Astrocyte (in vitro differentiated cells and primary cell): ENCODE measurements at regions not wholly inside any gene's neighbourhood (a gene's known extent, or its start where the extent isn't known, plus 50 kb on each side); places are given as distances from the start of the nearest gene placed in this dataset.

Experiments used
- DNase-seq: peaks from one replicate; pipeline ENCODE4 v3.0.0-alpha.2; 2010; ENCODE audit warnings: low read depth
- FAIRE-seq: peaks from 2 replicates; lab custom pipeline; 2011; peaks lifted over from hg19 to GRCh38; lab: Jason Lieb, UNC
- H2AFZ ChIP-seq: 2 replicates; pipeline ENCODE4 v1.6.0; 2012; ENCODE audit warnings: low read depth, low read length, inconsistent platforms
- H3K27ac ChIP-seq: 2 replicates; pipeline ENCODE4 v1.5.1; 2011; ENCODE audit warnings: low read depth, low read length, inconsistent platforms
- H3K27me3 ChIP-seq: 2 replicates; pipeline ENCODE4 v1.6.0; 2011; ENCODE audit warnings: low read length, inconsistent platforms; ENCODE audit not compliant: insufficient read depth
- H3K36me3 ChIP-seq: 2 replicates; pipeline ENCODE4 v1.5.1; 2011; ENCODE audit warnings: low read length, inconsistent platforms; ENCODE audit not compliant: insufficient read depth
- H3K4me1 ChIP-seq: 2 replicates; pipeline ENCODE4 v1.5.1; 2011; ENCODE audit warnings: low read length, inconsistent platforms; ENCODE audit not compliant: insufficient read depth
- H3K4me2 ChIP-seq: 2 replicates; pipeline ENCODE4 v1.6.0; 2012; ENCODE audit warnings: low read length, inconsistent platforms
- H3K4me3 ChIP-seq: 2 replicates; pipeline ENCODE4 v1.5.1; 2011; ENCODE audit warnings: low read depth, mild to moderate bottlenecking, low read length, inconsistent platforms; ENCODE audit not compliant: insufficient read depth
- H3K79me2 ChIP-seq: 2 replicates; pipeline ENCODE4 v1.6.0; 2012; ENCODE audit warnings: mild to moderate bottlenecking, low read length, inconsistent platforms; ENCODE audit not compliant: insufficient read depth
- H3K9ac ChIP-seq: 2 replicates; pipeline ENCODE4 v1.6.0; 2012; ENCODE audit warnings: mild to moderate bottlenecking, low read length, inconsistent platforms
- H3K9me3 ChIP-seq: 2 replicates; pipeline ENCODE4 v1.5.1; 2012; ENCODE audit warnings: low read depth, mild to moderate bottlenecking, low read length, inconsistent platforms; ENCODE audit not compliant: insufficient read depth
- H4K20me1 ChIP-seq: 2 replicates; pipeline ENCODE4 v1.6.0; 2012; ENCODE audit warnings: low read length, inconsistent platforms; ENCODE audit not compliant: insufficient read depth
- H3K27ac Mint-ChIP-seq: one replicate; pipeline ENCODE4 v1.8.0; 2021; ENCODE audit warnings: mild to moderate bottlenecking, mixed read lengths; ENCODE audit not compliant: unreplicated experiment
- H3K27me3 Mint-ChIP-seq: one replicate; pipeline ENCODE4 v1.8.0; 2021; ENCODE audit warnings: low read depth, mixed read lengths; ENCODE audit not compliant: unreplicated experiment
- H3K36me3 Mint-ChIP-seq: one replicate; pipeline ENCODE4 v1.8.0; 2021; ENCODE audit warnings: low read depth, mixed read lengths; ENCODE audit not compliant: unreplicated experiment
- H3K4me1 Mint-ChIP-seq: one replicate; pipeline ENCODE4 v1.8.0; 2021; ENCODE audit warnings: low read depth, mixed read lengths; ENCODE audit not compliant: unreplicated experiment
- H3K4me3 Mint-ChIP-seq: one replicate; pipeline ENCODE4 v1.8.0; 2021; ENCODE audit warnings: mild to moderate bottlenecking, moderate library complexity, mixed read lengths; ENCODE audit not compliant: unreplicated experiment
- H3K9me3 Mint-ChIP-seq: one replicate; pipeline ENCODE4 v1.8.0; 2021; ENCODE audit warnings: mild to moderate bottlenecking, mixed read lengths; ENCODE audit not compliant: unreplicated experiment
- EZH2 ChIP-seq: IDR thresholded peaks from 2 replicates; pipeline ENCODE4 v1.6.1; 2012; ENCODE audit warnings: mild to moderate bottlenecking, low read length, inconsistent platforms; ENCODE audit not compliant: insufficient read depth
- TF ChIP-seq, protein P1 (sequence below): IDR thresholded peaks from 2 replicates; pipeline ENCODE4 v1.5.1; 2011; ENCODE audit warnings: low read depth, mild to moderate bottlenecking, inconsistent platforms, low read length, moderate library complexity; ENCODE audit not compliant: insufficient read depth

DNA sequence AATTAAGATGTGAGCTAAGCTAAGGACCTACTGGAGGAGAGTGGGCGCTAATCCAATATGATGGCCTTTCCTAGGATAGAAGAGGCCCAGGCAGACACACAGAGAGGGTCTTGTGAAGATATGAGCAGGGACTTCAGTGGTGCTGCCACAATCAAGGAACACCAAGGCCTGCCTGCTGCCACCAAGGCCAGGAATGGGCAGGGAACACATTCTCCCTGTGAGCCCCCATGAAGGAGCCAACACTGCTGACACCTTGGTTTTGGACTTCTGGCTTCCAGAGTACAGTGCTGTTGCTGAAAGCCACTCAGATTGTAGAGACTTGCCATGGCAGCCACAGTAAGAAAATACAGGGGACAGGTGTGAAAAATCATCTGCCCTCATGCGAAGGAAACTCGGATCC lies 73.1 kb upstream of the IRX1 start:
- Histone ChIP-seq H3K9ac (no peak overlapping the region), H3K27ac (no peak overlapping the region), H3K4me2 (no peak overlapping the region), H4K20me1 (no peaks in the 10 kb centered on the region), H3K9me3 (peaks cover 7% of the 10 kb centered on the region), H3K4me3 (no peak overlapping the region), H3K27me3 (no peaks in the 10 kb centered on the region), H3K79me2 (no peaks in the 10 kb centered on the region), H3K4me1 (no peaks in the 10 kb centered on the region), H3K36me3 (no peaks in the 10 kb centered on the region), H2AFZ (no peak overlapping the region)
- Mint-ChIP-seq H3K36me3 (no peaks in the 10 kb centered on the region), H3K4me1 (peaks cover 12% of the 10 kb centered on the region), H3K9me3 (peaks cover 4% of the 10 kb centered on the region), H3K4me3 (no peak overlapping the region), H3K27ac (no peak overlapping the region), H3K27me3 (peaks cover 25% of the 10 kb centered on the region)
- DNase-seq (no peak), FAIRE-seq (no peak)
- no peak for TF ChIP-seq EZH2
- TF ChIP-seq, protein P1, sequence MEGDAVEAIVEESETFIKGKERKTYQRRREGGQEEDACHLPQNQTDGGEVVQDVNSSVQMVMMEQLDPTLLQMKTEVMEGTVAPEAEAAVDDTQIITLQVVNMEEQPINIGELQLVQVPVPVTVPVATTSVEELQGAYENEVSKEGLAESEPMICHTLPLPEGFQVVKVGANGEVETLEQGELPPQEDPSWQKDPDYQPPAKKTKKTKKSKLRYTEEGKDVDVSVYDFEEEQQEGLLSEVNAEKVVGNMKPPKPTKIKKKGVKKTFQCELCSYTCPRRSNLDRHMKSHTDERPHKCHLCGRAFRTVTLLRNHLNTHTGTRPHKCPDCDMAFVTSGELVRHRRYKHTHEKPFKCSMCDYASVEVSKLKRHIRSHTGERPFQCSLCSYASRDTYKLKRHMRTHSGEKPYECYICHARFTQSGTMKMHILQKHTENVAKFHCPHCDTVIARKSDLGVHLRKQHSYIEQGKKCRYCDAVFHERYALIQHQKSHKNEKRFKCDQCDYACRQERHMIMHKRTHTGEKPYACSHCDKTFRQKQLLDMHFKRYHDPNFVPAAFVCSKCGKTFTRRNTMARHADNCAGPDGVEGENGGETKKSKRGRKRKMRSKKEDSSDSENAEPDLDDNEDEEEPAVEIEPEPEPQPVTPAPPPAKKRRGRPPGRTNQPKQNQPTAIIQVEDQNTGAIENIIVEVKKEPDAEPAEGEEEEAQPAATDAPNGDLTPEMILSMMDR = no peak

DNA sequence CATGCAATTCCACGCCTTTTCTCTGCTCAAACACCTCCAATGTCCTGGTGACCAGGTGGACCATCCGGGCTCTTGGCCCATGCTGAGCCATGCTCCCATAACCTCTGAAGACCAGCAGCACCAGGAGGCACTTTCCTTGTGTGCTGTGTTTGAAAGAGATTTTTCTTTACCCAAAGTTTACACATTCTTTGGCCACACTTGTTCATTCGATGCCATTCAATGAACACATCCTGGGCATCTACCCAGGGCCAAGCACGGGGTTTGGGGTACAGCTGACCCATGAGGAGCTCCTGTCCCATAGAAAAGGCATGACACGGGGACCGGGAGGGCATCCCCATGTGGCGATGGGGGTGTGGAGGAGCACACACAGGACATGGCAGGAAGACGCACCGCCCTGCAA lies 77.1 kb upstream of the IRX1 start:
- Histone ChIP-seq H3K36me3 (no peaks in the 10 kb centered on the region), H3K27me3 (no peaks in the 10 kb centered on the region), H3K27ac (no peak overlapping the region), H2AFZ (no peak overlapping the region), H3K4me1 (no peaks in the 10 kb centered on the region), H3K9me3 (peaks cover 3% of the 10 kb centered on the region), H3K4me3 (no peak overlapping the region), H4K20me1 (no peaks in the 10 kb centered on the region), H3K4me2 (no peak overlapping the region), H3K9ac (no peak overlapping the region), H3K79me2 (no peaks in the 10 kb centered on the region)
- Mint-ChIP-seq H3K9me3 (peaks cover 12% of the 10 kb centered on the region), H3K4me1 (no peaks in the 10 kb centered on the region), H3K4me3 (no peak overlapping the region), H3K27ac (no peak overlapping the region), H3K36me3 (no peaks in the 10 kb centered on the region), H3K27me3 (peaks cover 24% of the 10 kb centered on the region)
- DNase-seq (no peak), FAIRE-seq (no peak)
- TF ChIP-seq EZH2 = no peak
- TF ChIP-seq, protein P1 = no peak

DNA sequence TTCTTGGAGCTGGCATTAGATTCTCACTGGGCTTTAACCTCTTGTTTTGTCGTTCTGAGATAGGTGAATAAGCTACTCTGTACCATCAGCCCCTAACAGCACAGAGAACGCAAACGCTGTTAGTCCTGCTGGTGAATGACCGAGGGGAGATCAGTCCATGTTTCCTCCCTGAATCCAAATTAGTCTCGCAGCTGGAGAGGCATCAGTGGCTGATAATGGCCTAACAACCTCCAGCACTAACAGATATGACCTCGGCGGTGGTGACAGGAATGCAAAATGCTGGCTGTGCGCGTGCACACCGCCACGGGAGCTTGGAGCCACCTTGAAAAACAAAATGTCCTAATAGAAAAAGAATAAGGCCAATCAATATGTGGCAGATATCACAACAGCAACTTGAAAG lies 77.6 kb upstream of the IRX1 start:
- Histone ChIP-seq H3K79me2 (no peaks in the 10 kb centered on the region), H3K4me3 (no peak overlapping the region), H3K27me3 (no peaks in the 10 kb centered on the region), H3K9ac (no peak overlapping the region), H3K27ac (no peak overlapping the region), H2AFZ (no peak overlapping the region), H4K20me1 (no peaks in the 10 kb centered on the region), H3K4me1 (no peaks in the 10 kb centered on the region), H3K36me3 (no peaks in the 10 kb centered on the region), H3K9me3 (peaks cover 3% of the 10 kb centered on the region), H3K4me2 (no peak overlapping the region)
- no peak overlapping the region for H3K4me3 Mint-ChIP-seq
- no peaks in the 10 kb centered on the region for H3K4me1 Mint-ChIP-seq
- H3K9me3 Mint-ChIP-seq = peaks cover 10% of the 10 kb centered on the region
- no peak overlapping the region for H3K27ac Mint-ChIP-seq
- no peaks in the 10 kb centered on the region for H3K36me3 Mint-ChIP-seq
- no peak for FAIRE-seq
- peaks cover 22% of the 10 kb centered on the region for H3K27me3 Mint-ChIP-seq
- DNase-seq = no peak
- TF ChIP-seq, protein P1 = no peak
- TF ChIP-seq EZH2 = no peak
